Gastrocnemius medialis (tissue), 4 donors: ENCODE measurements at regions not wholly inside any gene's neighbourhood (a gene's known extent, or its start where the extent isn't known, plus 50 kb on each side); places are given as distances from the start of the nearest gene placed in this dataset.

Experiments
- CTCF ChIP-seq, 5 experiments: fragments of 450-650 bp in 3 of 5; fragments of 200-600 bp in 2 of 5; sonication (generic) in 2 of 5; IDR thresholded peaks in 4 of 5; conservative IDR thresholded peaks in 1 of 5; 1 replicate in 4 of 5; 2 replicates in 1 of 5; pipeline ENCODE4 v1.5.1; 2016 to 2019; ENCODE audit warnings: antibody characterized with exemption in 5 of 5, mild to moderate bottlenecking in 3 of 5, moderate library complexity in 3 of 5
- POLR2A ChIP-seq, 2 donors: fragments of 450-650 bp; IDR thresholded peaks; one replicate each; pipeline ENCODE4 v1.6.1; 2017; ENCODE audit warnings: antibody characterized with exemption in 2 of 2, mild to moderate bottlenecking in 2 of 2, moderate library complexity in 2 of 2

- TF ChIP-seq POLR2A (IDR thresholded peaks at IDR 0.05) (no peak), CTCF (IDR thresholded peaks at IDR 0.05 in 4 of 5, conservative IDR thresholded peaks at IDR 0.05 in 1 of 5) (no peak)
Measured at GRCh38 chr3:135582800-135583199, 382.7 kb upstream of the PPP2R3A start.
